ENCODE measurements at regions not wholly inside any gene's neighbourhood (a gene's known extent, or its start where the extent isn't known, plus 50 kb on each side); places are given as distances from the start of the nearest gene placed in this dataset.

GRCh38 chr2:75870651-75871137 lies 160.0 kb upstream of the GCFC2 start:
- no peak for DNase-seq (ENCODE audit: low read depth)
- H3K4me3 ChIP-seq (ENCODE audit: low read depth, low read length): no peak overlapping the region
- no peak for TF ChIP-seq CTCF (IDR thresholded peaks at IDR 0.05; ENCODE audit: insufficient read depth, low read depth, low read length, missing control alignments)

- TF ChIP-seq CTCF (IDR thresholded peaks at IDR 0.05; ENCODE audit: insufficient read depth, low read depth, low read length, missing control alignments): no peak
- H3K4me3 ChIP-seq (ENCODE audit: low read depth, low read length): no peak overlapping the region
- DNase-seq (ENCODE audit: low read depth): no peak
These were observed 159.4 kb upstream of the GCFC2 start for GRCh38 chr2:75870133-75870532.

- no peak for DNase-seq (ENCODE audit: low read depth)
- no peak overlapping the region for H3K4me3 ChIP-seq (ENCODE audit: low read depth, low read length)
- TF ChIP-seq CTCF (IDR thresholded peaks at IDR 0.05; ENCODE audit: insufficient read depth, low read depth, low read length, missing control alignments): no peak
These were observed 155.0 kb upstream of the GCFC2 start for GRCh38 chr2:75865702-75866101.

GRCh38 chr2:75865083-75865482 lies 154.4 kb upstream of the GCFC2 start:
- H3K4me3 ChIP-seq (ENCODE audit: low read depth, low read length): no peak overlapping the region
- no peak for DNase-seq (ENCODE audit: low read depth)
- TF ChIP-seq CTCF (IDR thresholded peaks at IDR 0.05; ENCODE audit: insufficient read depth, low read depth, low read length, missing control alignments): no peak

- no peak for TF ChIP-seq CTCF (IDR thresholded peaks at IDR 0.05; ENCODE audit: insufficient read depth, low read depth, low read length, missing control alignments)
- H3K4me3 ChIP-seq (ENCODE audit: low read depth, low read length): no peak overlapping the region
- no peak for DNase-seq (ENCODE audit: low read depth)
These were observed 151.8 kb upstream of the GCFC2 start for GRCh38 chr2:75862547-75862946.

- H3K4me3 ChIP-seq (ENCODE audit: low read depth, low read length): no peak overlapping the region
- no peak for TF ChIP-seq CTCF (IDR thresholded peaks at IDR 0.05; ENCODE audit: insufficient read depth, low read depth, low read length, missing control alignments)
- no peak for DNase-seq (ENCODE audit: low read depth)
These were observed 142.7 kb upstream of the GCFC2 start for GRCh38 chr2:75853436-75853835.

- DNase-seq (ENCODE audit: low read depth): no peak
- no peak for TF ChIP-seq CTCF (IDR thresholded peaks at IDR 0.05; ENCODE audit: insufficient read depth, low read depth, low read length, missing control alignments)
- H3K4me3 ChIP-seq (ENCODE audit: low read depth, low read length): no peak overlapping the region
These were observed 141.9 kb upstream of the GCFC2 start for GRCh38 chr2:75852639-75853038.

All from GM12865 (cell line).